ENCODE measurements at regions not wholly inside any gene's neighbourhood (a gene's known extent, or its start where the extent isn't known, plus 50 kb on each side); places are given as distances from the start of the nearest gene placed in this dataset.

DNA sequence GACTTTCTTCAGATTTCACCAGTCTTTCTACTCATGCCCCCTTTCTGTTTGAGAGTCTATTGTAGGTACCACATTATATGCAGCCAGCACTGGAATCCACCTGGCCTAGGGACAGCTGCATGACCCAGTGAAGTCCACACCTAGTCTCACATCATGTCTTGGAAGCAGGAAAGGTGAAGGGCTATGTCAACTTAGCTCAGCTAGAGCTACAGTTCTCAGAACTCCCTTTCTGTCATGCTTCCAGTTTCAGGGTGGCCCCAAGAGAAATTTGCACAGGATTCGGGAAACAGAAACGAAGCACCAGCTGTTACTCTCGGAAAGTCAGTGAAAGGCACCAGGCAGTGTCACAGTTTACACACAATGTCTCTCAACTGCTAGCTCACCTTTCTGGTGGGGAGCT is 51.6 kb upstream of the NLRP1 start:
- DNase-seq (ENCODE audit: low read depth), result no peak

GRCh38 chr17:5638596-5638995 is 54.3 kb upstream of the NLRP1 start:
- DNase-seq (ENCODE audit: low read depth), result no peak

DNA sequence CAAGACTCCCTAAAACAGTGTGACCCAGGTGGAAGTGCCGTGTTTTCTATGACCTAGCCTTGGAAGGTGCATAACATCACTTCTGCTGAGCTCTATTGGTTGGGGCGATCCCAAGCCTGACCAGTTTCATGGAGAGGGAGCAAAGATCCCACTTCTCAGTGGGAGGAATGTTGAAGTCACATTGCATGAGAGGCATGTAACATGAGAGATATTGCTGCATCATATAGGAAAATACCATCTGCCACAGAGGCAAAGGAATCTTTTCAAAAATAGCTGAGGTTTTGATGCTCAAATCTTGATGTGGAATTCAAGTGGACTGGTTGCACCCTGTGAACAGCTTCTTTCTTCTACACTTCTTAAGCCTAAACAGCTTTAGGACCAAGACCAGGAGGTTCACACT is 56.4 kb upstream of the NLRP1 start:
- no peak for DNase-seq (ENCODE audit: low read depth)

DNA sequence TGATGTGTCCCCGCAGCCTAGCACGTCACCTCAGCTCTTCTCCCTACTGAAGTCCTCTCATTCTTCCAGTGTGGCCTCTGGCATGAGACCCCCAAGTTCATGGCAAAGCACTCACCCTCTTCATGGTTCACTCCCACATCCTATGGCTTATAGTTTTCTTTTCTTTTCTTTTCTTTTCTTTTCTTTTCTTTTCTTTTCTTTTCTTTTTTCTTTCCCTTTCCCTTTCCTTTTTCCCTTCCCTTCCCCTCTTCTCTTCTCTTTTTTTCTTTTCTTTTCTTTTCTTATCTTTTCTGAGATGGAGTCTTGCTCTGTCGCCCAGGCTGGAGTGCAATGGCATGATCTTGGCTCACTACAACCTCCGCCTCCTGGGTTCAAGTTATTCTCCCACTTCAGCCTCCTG is 58.4 kb upstream of the NLRP1 start:
- DNase-seq (ENCODE audit: low read depth), result no peak

DNA sequence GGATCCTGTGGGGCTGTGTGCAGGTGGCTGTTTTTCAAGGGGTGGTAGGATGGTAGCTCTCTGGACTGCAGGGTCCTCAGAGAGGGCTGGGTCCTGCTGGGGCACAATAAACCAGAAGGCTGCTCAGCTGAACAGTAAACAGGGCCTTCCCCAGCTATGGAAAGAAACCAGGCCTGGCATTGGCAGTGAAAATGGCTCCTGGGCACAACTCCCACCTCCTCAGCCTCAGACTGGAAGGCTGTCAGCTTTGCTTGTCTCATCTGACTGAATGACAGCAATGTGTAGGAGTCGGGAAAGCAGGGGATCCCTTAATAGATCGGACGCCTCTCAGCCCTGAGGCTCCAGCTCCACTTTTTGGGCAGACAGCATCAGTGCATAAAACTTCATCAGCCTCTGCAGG is 59.8 kb upstream of the NLRP1 start:
- no peak for DNase-seq (ENCODE audit: low read depth)

GRCh38 chr17:5651348-5651747 is 67.0 kb upstream of the NLRP1 start:
- no peak for DNase-seq (ENCODE audit: low read depth)

- no peak for DNase-seq (ENCODE audit: low read depth)
Measured at GRCh38 chr17:5661491-5662125, 77.3 kb upstream of the NLRP1 start.

DNA sequence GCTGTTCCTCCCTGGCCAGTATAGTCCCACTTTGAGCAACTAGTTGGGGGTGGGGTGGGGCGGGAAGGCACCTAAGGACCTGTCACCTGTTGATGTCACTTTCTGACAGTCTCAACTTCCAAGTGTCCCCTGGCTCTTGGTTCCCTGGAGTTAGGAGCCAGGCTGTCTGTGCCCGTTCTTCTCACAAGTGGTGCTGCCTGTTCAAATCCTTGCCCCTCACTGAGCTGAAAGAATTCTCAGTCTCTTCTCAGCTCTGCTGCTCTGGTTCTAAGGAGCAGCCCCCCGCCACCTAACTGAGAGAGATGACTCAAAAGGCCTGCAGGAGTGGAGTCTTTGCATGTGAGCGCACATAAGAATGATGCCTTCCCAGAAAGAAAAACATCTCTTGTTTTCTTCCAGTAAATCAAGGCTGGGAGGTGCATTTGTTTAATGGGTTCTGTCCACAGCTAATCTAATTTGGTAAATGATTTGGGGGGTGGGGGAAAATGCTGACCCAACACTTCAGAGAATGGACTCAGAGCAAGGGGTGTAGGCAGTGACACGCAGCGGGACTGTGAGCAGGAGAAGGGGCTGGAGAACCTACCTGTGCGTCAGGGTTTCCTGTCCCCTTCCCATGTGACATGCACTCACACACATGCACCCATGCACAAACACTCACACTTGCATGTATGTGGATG is 78.2 kb upstream of the NLRP1 start:
- no peak for DNase-seq (ENCODE audit: low read depth)

GRCh38 chr17:5665164-5665563 is 80.9 kb upstream of the NLRP1 start:
- no peak for DNase-seq (ENCODE audit: low read depth)

DNA sequence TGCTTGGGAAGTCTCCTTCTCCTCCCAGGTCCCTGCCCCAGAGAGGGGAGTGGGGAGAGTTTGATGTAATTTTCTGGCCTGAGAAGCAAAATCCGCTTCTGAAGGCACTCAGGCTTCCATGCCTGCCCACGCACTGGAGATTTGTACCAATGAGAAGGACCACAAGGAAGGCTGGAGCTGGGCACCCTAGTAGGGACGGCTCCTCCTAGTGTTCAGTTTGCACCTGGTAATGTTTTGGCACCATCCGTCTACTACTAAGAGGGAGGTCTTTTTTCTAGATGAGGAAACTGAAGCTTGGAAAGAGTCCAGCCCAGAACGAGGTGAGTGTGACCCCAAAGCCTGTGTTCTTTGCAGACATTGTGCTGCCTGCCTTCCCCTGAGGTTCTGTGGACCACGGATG is 83.6 kb upstream of the NLRP1 start:
- DNase-seq (ENCODE audit: low read depth), result no peak

DNA sequence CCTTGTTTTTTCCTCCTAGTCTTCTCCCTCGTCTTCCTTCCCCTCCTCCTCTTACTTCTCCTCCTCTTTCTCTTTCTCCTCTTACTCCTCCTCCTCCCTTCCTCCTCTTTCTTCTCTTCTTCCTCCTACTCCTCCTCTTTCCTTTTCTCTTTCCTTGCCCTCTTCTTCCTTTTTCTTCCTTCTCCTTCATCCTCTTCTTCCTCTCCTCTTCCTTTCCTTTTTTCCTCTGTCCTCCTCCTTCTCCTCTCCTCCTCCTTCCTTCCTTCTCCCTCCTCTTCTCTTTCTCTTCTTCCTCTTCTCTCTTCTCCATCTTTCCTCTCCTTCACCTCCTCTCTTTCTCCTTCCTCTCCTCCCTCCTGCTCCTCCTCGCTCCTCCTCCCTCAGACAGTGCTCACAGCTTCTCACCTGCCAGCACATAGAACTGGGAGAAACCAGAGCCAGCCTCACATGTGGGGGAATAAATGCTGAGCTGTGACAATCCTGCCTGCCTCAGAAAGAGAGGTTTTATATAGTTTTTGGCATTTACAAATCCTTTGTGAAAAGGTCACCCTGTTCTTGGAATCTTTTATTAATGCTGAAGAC is 84.3 kb upstream of the NLRP1 start:
- DNase-seq (ENCODE audit: low read depth), result no peak

- DNase-seq (ENCODE audit: low read depth), result no peak
Measured at GRCh38 chr17:5669191-5669590, 84.9 kb upstream of the NLRP1 start.

- no peak for DNase-seq (ENCODE audit: low read depth)
Measured at GRCh38 chr17:5672141-5672540, 87.8 kb upstream of the NLRP1 start.

- DNase-seq (ENCODE audit: low read depth), result no peak
Measured at GRCh38 chr17:5672815-5673430, 88.6 kb upstream of the NLRP1 start.

- no peak for DNase-seq (ENCODE audit: low read depth)
Measured at GRCh38 chr17:5675625-5676421, 91.5 kb upstream of the NLRP1 start.

- no peak for DNase-seq (ENCODE audit: low read depth)
Measured at GRCh38 chr17:5677620-5678019, 93.3 kb upstream of the NLRP1 start.

GRCh38 chr17:5678171-5678570 is 93.9 kb upstream of the NLRP1 start:
- no peak for DNase-seq (ENCODE audit: low read depth)

DNA sequence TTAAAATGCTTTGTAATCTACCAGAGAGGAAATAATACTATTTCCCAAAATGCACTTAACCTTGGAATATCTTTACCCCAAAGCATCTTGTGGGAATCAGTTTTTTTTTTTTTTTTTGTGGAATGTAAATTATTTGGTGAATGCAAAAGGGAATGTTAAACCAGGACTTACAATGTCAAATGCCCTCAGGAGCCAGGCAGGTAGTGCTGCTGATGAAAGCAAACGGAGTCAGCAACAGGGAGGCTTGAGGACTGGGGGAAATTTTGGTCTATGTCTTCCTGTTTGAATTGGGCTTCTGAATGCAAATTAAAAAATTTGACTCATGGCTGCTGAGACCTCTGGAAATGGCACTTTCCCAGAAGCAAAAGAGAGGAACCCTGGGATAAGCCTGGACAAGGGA is 96.5 kb upstream of the NLRP1 start:
- no peak for DNase-seq (ENCODE audit: low read depth)

DNA sequence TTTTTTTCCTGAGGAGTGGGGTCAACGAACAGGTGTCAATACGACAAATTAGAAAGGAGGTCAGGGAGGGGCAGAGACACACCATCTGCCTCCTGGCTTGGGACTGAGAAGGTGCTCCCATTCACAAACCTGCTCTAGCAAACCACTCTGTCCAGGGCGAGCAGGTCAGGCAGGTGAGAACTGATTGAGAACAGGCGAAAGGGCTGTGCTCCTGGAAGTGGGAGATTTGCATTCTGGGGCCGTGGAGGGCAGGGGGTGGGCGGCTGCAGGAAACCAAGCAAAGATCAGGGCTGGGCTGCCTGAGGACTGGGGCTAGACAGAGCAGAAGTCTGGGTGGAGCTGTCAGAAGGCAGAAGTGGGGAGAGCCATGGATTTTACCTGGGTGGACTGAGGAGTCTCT is 98.9 kb upstream of the NLRP1 start:
- no peak for DNase-seq (ENCODE audit: low read depth)

GRCh38 chr17:5686074-5686635 is 101.8 kb upstream of the NLRP1 start:
- DNase-seq (ENCODE audit: low read depth), result no peak

GRCh38 chr17:5687646-5688045 is 103.3 kb upstream of the NLRP1 start:
- DNase-seq (ENCODE audit: low read depth), result no peak

DNA sequence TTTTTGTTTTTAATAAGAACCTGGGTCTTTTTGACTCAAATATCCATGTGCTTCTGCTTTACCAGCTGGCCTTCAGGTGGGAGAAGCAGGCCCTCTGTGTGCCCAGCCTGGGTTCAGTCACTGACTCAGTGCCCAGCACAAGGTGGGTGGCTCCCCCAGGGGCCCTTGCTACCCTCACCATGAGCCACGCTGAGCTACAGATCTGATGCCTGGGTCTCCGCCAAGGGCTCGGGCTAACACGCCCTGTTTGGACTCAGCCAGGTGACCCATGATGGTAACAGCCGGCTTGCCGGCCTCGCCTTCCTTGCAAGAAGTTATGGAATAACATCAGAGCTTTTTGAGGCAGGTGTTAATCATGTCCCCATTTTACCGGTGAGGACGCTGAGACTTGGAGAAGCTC is 109.5 kb upstream of the NLRP1 start:
- no peak for DNase-seq (ENCODE audit: low read depth)
